D721Med (cell line): ENCODE measurements at regions not wholly inside any gene's neighbourhood (a gene's known extent, or its start where the extent isn't known, plus 50 kb on each side); places are given as distances from the start of the nearest gene placed in this dataset.

ENCODE experiments used
- DNase-seq: peaks from one replicate; pipeline ENCODE4 v3.0.0; 2011; ENCODE audit warnings: low spot score; ENCODE audit not compliant: insufficient read length
- FAIRE-seq: peaks from 2 replicates; lab custom pipeline; 2011; peaks lifted over from hg19 to GRCh38; lab: Jason Lieb, UNC
- CTCF ChIP-seq: IDR thresholded peaks from 2 replicates; pipeline ENCODE4 v1.5.1; 2012; ENCODE audit warnings: mild to moderate bottlenecking, control low read depth; ENCODE audit not compliant: insufficient read depth; ENCODE audit errors: missing control alignments

- FAIRE-seq (no peak), DNase-seq (no peak)
- no peak for TF ChIP-seq CTCF
Measured at GRCh38 chr20:20977786-20978185, 128.4 kb downstream of the LINC00237 start.

GRCh38 chr20:20972490-20972889, 133.7 kb downstream of the LINC00237 start:
- FAIRE-seq (no peak), DNase-seq (no peak)
- no peak for TF ChIP-seq CTCF

- no peak for FAIRE-seq
- TF ChIP-seq CTCF = no peak
- no peak for DNase-seq
Measured at GRCh38 chr20:20971810-20972209, 134.3 kb downstream of the LINC00237 start.

- DNase-seq = no peak
- no peak for FAIRE-seq
- no peak for TF ChIP-seq CTCF
Measured at GRCh38 chr20:20970841-20971240, 135.3 kb downstream of the LINC00237 start.

GRCh38 chr20:20969701-20970280, 136.4 kb downstream of the LINC00237 start:
- no peak for TF ChIP-seq CTCF
- FAIRE-seq (no peak), DNase-seq (no peak)

GRCh38 chr20:20967564-20968184, 138.5 kb downstream of the LINC00237 start:
- no peak for TF ChIP-seq CTCF
- DNase-seq (no peak), FAIRE-seq (no peak)

- FAIRE-seq = no peak
Measured at GRCh38 chr20:20966171-20966570, 140.0 kb downstream of the LINC00237 start.

More at GRCh38 chr20:20966171-20966570, 140.0 kb downstream of the LINC00237 start:
- no peak for TF ChIP-seq CTCF
- no peak for DNase-seq
